Activated CD8-positive, alpha-beta T cell treated with anti-CD3 and anti-CD28 coated beads for 36 hours (primary cell): ENCODE measurements at regions not wholly inside any gene's neighbourhood (a gene's known extent, or its start where the extent isn't known, plus 50 kb on each side); places are given as distances from the start of the nearest gene placed in this dataset.

Experiments used
- ATAC-seq: fragments of 200-7000 bp; cut with Tn5 transposase; one replicate; pipeline ENCODE4 v1.10.0; 2021; ENCODE audit warnings: mild to moderate bottlenecking, moderate library complexity
- CTCF ChIA-PET: fragments of 350-600 bp; sonication (Branson Sonifier 250); formaldehyde crosslinking; loops from one replicate; lab custom pipeline; 2021; ENCODE audit warnings: antibody characterized with exemption; lab: Charles Lee
- POLR2A ChIA-PET: fragments of 350-600 bp; sonication (Branson Sonifier 250); formaldehyde crosslinking; loops from one replicate; lab custom pipeline; 2021; ENCODE audit warnings: antibody characterized with exemption; lab: Charles Lee
- DNase-seq: peaks from one replicate; pipeline ENCODE4 v3.0.0-alpha.2; 2020
- H3K27ac Mint-ChIP-seq: one replicate; pipeline ENCODE4 v1.8.0; 2021; ENCODE audit warnings: mild to moderate bottlenecking, mixed read lengths
- H3K27me3 Mint-ChIP-seq: one replicate; pipeline ENCODE4 v1.8.0; 2021; ENCODE audit warnings: mixed read lengths
- H3K36me3 Mint-ChIP-seq: one replicate; pipeline ENCODE4 v1.8.0; 2021; ENCODE audit warnings: low read depth, mixed read lengths
- H3K4me1 Mint-ChIP-seq: one replicate; pipeline ENCODE4 v1.8.0; 2021; ENCODE audit warnings: low read depth, mixed read lengths
- H3K4me3 Mint-ChIP-seq: one replicate; pipeline ENCODE4 v1.8.0; 2021; ENCODE audit warnings: mild to moderate bottlenecking, moderate library complexity, mixed read lengths
- H3K9me3 Mint-ChIP-seq: one replicate; pipeline ENCODE4 v1.8.0; 2021; ENCODE audit warnings: mixed read lengths
- CTCF ChIP-seq: fragments of 200-600 bp; IDR thresholded peaks from one replicate; pipeline ENCODE4 v1.8.0; 2022; ENCODE audit warnings: antibody characterized with exemption, mild to moderate bottlenecking
- intact Hi-C: fragments of 100-400 bp; cut with micrococcal nuclease; formaldehyde crosslinking; loops from one replicate; pipeline ENCODE4 v1.10.0; 2022

GRCh38 chr2:235139956-235140800, 188.4 kb downstream of the SH3BP4 start:
- H3K27me3 Mint-ChIP-seq = peaks cover 14% of the 10 kb centered on the region
- CTCF ChIA-PET = interaction anchor here (1.1 kb wide), 1 partner anchor 12 kb away, joined by 3 read pairs; no protein-coding TSS in a partner anchor

GRCh38 chr2:235140801-235141081, 188.9 kb downstream of the SH3BP4 start:
- intact Hi-C loops = no loop called here
- H3K4me3 Mint-ChIP-seq = no peak overlapping the region
- DNase-seq = no peak
- H3K36me3 Mint-ChIP-seq = no peaks in the 10 kb centered on the region
- no peak overlapping the region for H3K27ac Mint-ChIP-seq
- CTCF ChIA-PET = interaction anchor here (1.1 kb wide), 1 partner anchor 13 kb away, joined by 3 read pairs; no protein-coding TSS in a partner anchor
- no peak for TF ChIP-seq CTCF
- no peaks in the 10 kb centered on the region for H3K9me3 Mint-ChIP-seq
- no peak for ATAC-seq
- no peaks in the 10 kb centered on the region for H3K4me1 Mint-ChIP-seq
- POLR2A ChIA-PET = no interaction called here
- peaks cover 16% of the 10 kb centered on the region for H3K27me3 Mint-ChIP-seq

More at GRCh38 chr2:235139956-235140800, 188.4 kb downstream of the SH3BP4 start:
- Mint-ChIP-seq H3K4me3 (no peak overlapping the region), H3K36me3 (no peaks in the 10 kb centered on the region), H3K9me3 (no peaks in the 10 kb centered on the region), H3K27ac (no peak overlapping the region), H3K4me1 (no peaks in the 10 kb centered on the region)
- TF ChIP-seq CTCF = no peak
- intact Hi-C loops = loop anchor here (10.0 kb wide), 1 partner anchor 455 kb away; no protein-coding TSS in a partner anchor
- POLR2A ChIA-PET = no interaction called here
- ATAC-seq = no peak
- no peak for DNase-seq

GRCh38 chr2:235141411-235142128, 189.8 kb downstream of the SH3BP4 start:
- Mint-ChIP-seq H3K36me3 (no peaks in the 10 kb centered on the region), H3K4me3 (no peak overlapping the region), H3K27ac (no peak overlapping the region), H3K9me3 (no peaks in the 10 kb centered on the region), H3K27me3 (peaks cover 15% of the 10 kb centered on the region), H3K4me1 (no peaks in the 10 kb centered on the region)
- ChIA-PET POLR2A (no interaction called here), CTCF (no interaction called here)
- intact Hi-C loops = no loop called here
- no peak for ATAC-seq
- no peak for TF ChIP-seq CTCF
- DNase-seq = no peak

- Mint-ChIP-seq H3K27me3 (peaks cover 15% of the 10 kb centered on the region), H3K27ac (no peak overlapping the region), H3K36me3 (no peaks in the 10 kb centered on the region), H3K4me1 (no peaks in the 10 kb centered on the region), H3K9me3 (no peaks in the 10 kb centered on the region), H3K4me3 (no peak overlapping the region)
- TF ChIP-seq CTCF = no peak
- ATAC-seq (no peak), DNase-seq (no peak)
- CTCF ChIA-PET = interaction anchor here (1.5 kb wide), 1 partner anchor 451 kb away, joined by 5 read pairs; no protein-coding TSS in a partner anchor
- intact Hi-C loops = no loop called here
- POLR2A ChIA-PET = no interaction called here
Observed at GRCh38 chr2:235142601-235143000, 190.8 kb downstream of the SH3BP4 start.

- no peak overlapping the region for H3K4me3 Mint-ChIP-seq
- no peak overlapping the region for H3K27ac Mint-ChIP-seq
Observed at GRCh38 chr2:235143789-235144188, 192.0 kb downstream of the SH3BP4 start.

More at GRCh38 chr2:235143789-235144188, 192.0 kb downstream of the SH3BP4 start:
- intact Hi-C loops = no loop called here
- Mint-ChIP-seq H3K36me3 (no peaks in the 10 kb centered on the region), H3K27me3 (peaks cover 18% of the 10 kb centered on the region), H3K9me3 (no peaks in the 10 kb centered on the region), H3K4me1 (no peaks in the 10 kb centered on the region)
- ChIA-PET CTCF (interaction anchor here (1.5 kb wide), 1 partner anchor 450 kb away, joined by 5 read pairs; no protein-coding TSS in a partner anchor), POLR2A (interaction anchor here (0.6 kb wide), 1 partner anchor 217 kb away, joined by 3 read pairs; no protein-coding TSS in a partner anchor)
- TF ChIP-seq CTCF = no peak
- no peak for ATAC-seq
- DNase-seq = no peak
